ENCODE measurements at regions not wholly inside any gene's neighbourhood (a gene's known extent, or its start where the extent isn't known, plus 50 kb on each side); places are given as distances from the start of the nearest gene placed in this dataset.

GRCh38 chr11:116283300-116283699, 489.5 kb downstream of the BUD13 start:
- H3K4me3 Mint-ChIP-seq (ENCODE audit: unreplicated experiment): no peak overlapping the region
- no peaks in the 10 kb centered on the region for H3K36me3 Mint-ChIP-seq (ENCODE audit: unreplicated experiment)
- no peak overlapping the region for H3K27ac Mint-ChIP-seq (ENCODE audit: unreplicated experiment)
- no peaks in the 10 kb centered on the region for H3K9me3 Mint-ChIP-seq (ENCODE audit: unreplicated experiment)
- no peak for DNase-seq (ENCODE audit: extremely low spot score, unreplicated experiment)
- no peaks in the 10 kb centered on the region for H3K4me1 Mint-ChIP-seq (ENCODE audit: unreplicated experiment)
- peaks cover 7% of the 10 kb centered on the region for H3K27me3 Mint-ChIP-seq (ENCODE audit: unreplicated experiment)
- TF ChIP-seq CTCF (IDR thresholded peaks at IDR 0.05): no peak

DNA sequence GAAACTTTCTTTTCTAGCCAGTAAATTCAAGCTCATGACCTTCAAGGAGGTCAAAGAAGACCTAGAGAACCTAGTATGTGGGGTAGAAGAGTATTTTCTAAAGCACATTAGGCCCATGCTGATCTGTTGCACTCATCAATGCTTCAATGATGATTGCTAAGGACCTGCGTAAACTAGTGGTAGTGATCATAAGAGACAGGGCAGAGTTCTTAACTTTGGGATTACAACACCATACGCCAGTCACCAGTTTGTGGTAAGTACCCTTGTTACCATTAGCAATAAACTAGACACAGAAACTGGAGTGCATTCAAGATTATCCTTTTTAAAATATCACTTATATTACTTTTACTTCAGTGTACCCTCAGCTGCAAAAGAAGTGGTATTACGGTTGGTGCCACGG, 490.3 kb downstream of the BUD13 start:
- Mint-ChIP-seq H3K4me1 (ENCODE audit: unreplicated experiment) (no peaks in the 10 kb centered on the region), H3K27me3 (ENCODE audit: unreplicated experiment) (peaks cover 10% of the 10 kb centered on the region), H3K36me3 (ENCODE audit: unreplicated experiment) (no peaks in the 10 kb centered on the region), H3K27ac (ENCODE audit: unreplicated experiment) (no peak overlapping the region), H3K4me3 (ENCODE audit: unreplicated experiment) (no peak overlapping the region), H3K9me3 (ENCODE audit: unreplicated experiment) (no peaks in the 10 kb centered on the region)
- no peak for DNase-seq (ENCODE audit: extremely low spot score, unreplicated experiment)
- no peak for TF ChIP-seq CTCF (IDR thresholded peaks at IDR 0.05)

GRCh38 chr11:116281173-116282160, 491.3 kb downstream of the BUD13 start:
- no peaks in the 10 kb centered on the region for H3K4me1 Mint-ChIP-seq (ENCODE audit: unreplicated experiment)
- no peak overlapping the region for H3K27ac Mint-ChIP-seq (ENCODE audit: unreplicated experiment)
- H3K27me3 Mint-ChIP-seq (ENCODE audit: unreplicated experiment): peaks cover 10% of the 10 kb centered on the region
- no peaks in the 10 kb centered on the region for H3K36me3 Mint-ChIP-seq (ENCODE audit: unreplicated experiment)
- no peak overlapping the region for H3K4me3 Mint-ChIP-seq (ENCODE audit: unreplicated experiment)
- TF ChIP-seq CTCF (IDR thresholded peaks at IDR 0.05): no peak
- H3K9me3 Mint-ChIP-seq (ENCODE audit: unreplicated experiment): no peaks in the 10 kb centered on the region
- no peak for DNase-seq (ENCODE audit: extremely low spot score, unreplicated experiment)

- Mint-ChIP-seq H3K9me3 (ENCODE audit: unreplicated experiment) (no peaks in the 10 kb centered on the region), H3K27me3 (ENCODE audit: unreplicated experiment) (peaks cover 8% of the 10 kb centered on the region), H3K36me3 (ENCODE audit: unreplicated experiment) (no peaks in the 10 kb centered on the region), H3K4me3 (ENCODE audit: unreplicated experiment) (no peak overlapping the region), H3K4me1 (ENCODE audit: unreplicated experiment) (no peaks in the 10 kb centered on the region), H3K27ac (ENCODE audit: unreplicated experiment) (no peak overlapping the region)
- no peak for TF ChIP-seq CTCF (IDR thresholded peaks at IDR 0.05)
- no peak for DNase-seq (ENCODE audit: extremely low spot score, unreplicated experiment)
These were observed 493.3 kb downstream of the BUD13 start for GRCh38 chr11:116279511-116279910.

GRCh38 chr11:116278076-116278475, 494.7 kb downstream of the BUD13 start:
- no peak for DNase-seq (ENCODE audit: extremely low spot score, unreplicated experiment)
- H3K4me1 Mint-ChIP-seq (ENCODE audit: unreplicated experiment): no peaks in the 10 kb centered on the region
- no peaks in the 10 kb centered on the region for H3K36me3 Mint-ChIP-seq (ENCODE audit: unreplicated experiment)
- H3K9me3 Mint-ChIP-seq (ENCODE audit: unreplicated experiment): no peaks in the 10 kb centered on the region
- H3K27ac Mint-ChIP-seq (ENCODE audit: unreplicated experiment): no peak overlapping the region
- no peak overlapping the region for H3K4me3 Mint-ChIP-seq (ENCODE audit: unreplicated experiment)
- TF ChIP-seq CTCF (IDR thresholded peaks at IDR 0.05): no peak
- H3K27me3 Mint-ChIP-seq (ENCODE audit: unreplicated experiment): peaks cover 12% of the 10 kb centered on the region
